Fibroblast of skin of left quadriceps (primary cell): ENCODE measurements at regions not wholly inside any gene's neighbourhood (a gene's known extent, or its start where the extent isn't known, plus 50 kb on each side); places are given as distances from the start of the nearest gene placed in this dataset.
"Not testable (repeated sequence)": the region's sequence is repeated elsewhere in the genome, so short reads cannot be mapped to it uniquely, and the experiment has no call there.

ENCODE experiments used
- DNase-seq, 2 experiments: peaks; one replicate each; pipeline ENCODE4 v3.0.0-alpha.2; 2013; ENCODE audit warnings: low read depth in 2 of 2

GRCh38 chr5:1636208-1636770 is 112.5 kb upstream of the LPCAT1 start:
- not testable (repeated sequence) for DNase-seq

- peak in 1 of 2 experiments; percentile 8 for DNase-seq
Measured at GRCh38 chr5:1635477-1635876, 111.7 kb upstream of the LPCAT1 start.

- no peak for DNase-seq
Measured at GRCh38 chr5:1634337-1634661, 110.5 kb upstream of the LPCAT1 start.

GRCh38 chr5:1633605-1634336 is 110.0 kb upstream of the LPCAT1 start:
- DNase-seq, result peak; percentile 27 to 31

- DNase-seq, result not testable (repeated sequence)
Measured at GRCh38 chr5:1631004-1631403, 107.2 kb upstream of the LPCAT1 start.

GRCh38 chr5:1626397-1626796 is 102.6 kb upstream of the LPCAT1 start:
- not testable (repeated sequence) for DNase-seq

GRCh38 chr5:1619531-1619930 is 95.8 kb upstream of the LPCAT1 start:
- DNase-seq, result not testable (repeated sequence)

GRCh38 chr5:1618296-1618865 is 94.6 kb upstream of the LPCAT1 start:
- not testable (repeated sequence) for DNase-seq

GRCh38 chr5:1617236-1617755 is 93.5 kb upstream of the LPCAT1 start:
- not testable (repeated sequence) for DNase-seq

- not testable (repeated sequence) for DNase-seq
Measured at GRCh38 chr5:1613515-1613914, 89.8 kb upstream of the LPCAT1 start.

GRCh38 chr5:1610526-1610925 is 86.8 kb upstream of the LPCAT1 start:
- DNase-seq, result not testable (repeated sequence)

- DNase-seq, result not testable (repeated sequence)
Measured at GRCh38 chr5:1609111-1609510, 85.4 kb upstream of the LPCAT1 start.

GRCh38 chr5:1608336-1608735 is 84.6 kb upstream of the LPCAT1 start:
- DNase-seq, result peak; percentile 75

GRCh38 chr5:1606951-1607350 is 83.2 kb upstream of the LPCAT1 start:
- DNase-seq, result not testable (repeated sequence)

- not testable (repeated sequence) for DNase-seq
Measured at GRCh38 chr5:1603916-1604315, 80.2 kb upstream of the LPCAT1 start.

- DNase-seq, result not testable (repeated sequence)
Measured at GRCh38 chr5:1601565-1601964, 77.8 kb upstream of the LPCAT1 start.

- DNase-seq, result peak in 1 of 2 experiments; percentile 5
Measured at GRCh38 chr5:1598950-1599737, 75.4 kb upstream of the LPCAT1 start.

GRCh38 chr5:1597093-1597473 is 73.3 kb upstream of the LPCAT1 start:
- DNase-seq, result not testable (repeated sequence)

GRCh38 chr5:1596462-1597092 is 72.8 kb upstream of the LPCAT1 start:
- not testable (repeated sequence) for DNase-seq

GRCh38 chr5:1594357-1595106 is 70.8 kb upstream of the LPCAT1 start:
- peak; percentile 27 to 38 for DNase-seq

GRCh38 chr5:1593903-1594356 is 70.2 kb upstream of the LPCAT1 start:
- no peak for DNase-seq
